ENCODE measurements at regions not wholly inside any gene's neighbourhood (a gene's known extent, or its start where the extent isn't known, plus 50 kb on each side); places are given as distances from the start of the nearest gene placed in this dataset.

DNA sequence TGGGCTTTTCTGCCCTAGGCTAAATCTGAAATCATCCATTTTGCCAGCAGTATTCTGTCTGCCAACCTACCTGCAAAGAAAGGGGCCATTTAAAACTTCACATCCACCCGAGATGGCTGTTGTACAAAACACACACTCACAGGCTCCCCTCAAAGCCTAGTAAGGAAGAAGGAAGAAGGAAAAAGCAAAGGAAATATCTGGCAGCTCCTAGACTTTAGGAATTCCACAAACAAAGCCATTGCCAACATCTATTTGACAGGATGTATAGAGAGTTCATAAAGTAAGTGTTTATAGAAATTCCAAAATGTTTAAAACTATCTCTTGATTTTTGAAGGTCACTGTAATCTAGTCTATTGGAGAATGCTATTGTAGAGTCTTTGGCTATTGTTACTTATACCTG, 91.9 kb upstream of the THBS1 start:
- ATAC-seq (replicated peaks): no peak
- Mint-ChIP-seq H3K36me3 (ENCODE audit: low read depth) (no peaks in the 10 kb centered on the region), H3K9me3 (no peaks in the 10 kb centered on the region), H3K4me3 (no peak overlapping the region), H3K27me3 (peaks cover 10% of the 10 kb centered on the region), H3K4me1 (no peaks in the 10 kb centered on the region), H3K27ac (no peak overlapping the region)

DNA sequence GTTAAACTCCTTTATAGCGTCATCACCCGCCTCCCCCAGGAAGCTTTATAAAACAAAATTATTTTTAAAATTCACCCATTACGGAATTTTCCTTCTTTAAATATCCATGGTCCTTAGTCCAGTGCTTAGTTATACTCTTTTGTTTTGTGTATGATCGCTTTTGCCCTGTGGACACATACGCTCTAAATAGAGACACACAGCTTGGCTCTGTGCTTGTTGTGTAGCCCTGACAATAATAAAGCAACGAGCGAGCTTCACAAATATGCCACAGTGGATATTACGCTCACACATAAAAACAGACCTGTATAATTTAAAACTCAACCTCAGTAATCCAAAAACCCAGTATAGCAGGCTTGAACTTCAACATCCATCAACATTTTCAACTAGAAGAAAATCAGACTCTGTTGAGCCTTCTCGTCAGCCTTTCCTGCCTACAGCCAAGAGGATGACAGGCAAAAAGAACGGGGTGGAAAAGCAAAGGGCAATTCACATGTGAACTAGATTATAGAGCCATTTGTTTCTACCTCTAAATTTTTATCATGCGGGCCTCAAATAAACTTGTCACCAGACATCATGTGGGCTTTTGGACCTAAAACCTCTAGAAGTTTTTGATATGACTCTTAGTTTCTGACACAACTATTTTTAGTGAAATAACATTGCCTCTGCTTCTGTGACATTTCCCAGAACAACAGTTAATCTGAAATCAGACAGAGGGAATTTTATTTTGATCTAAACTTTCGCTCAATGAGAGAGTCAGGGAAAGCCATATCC, 89.6 kb upstream of the THBS1 start:
- Mint-ChIP-seq H3K27me3 (peaks cover 21% of the 10 kb centered on the region), H3K27ac (no peak overlapping the region), H3K4me1 (no peaks in the 10 kb centered on the region), H3K36me3 (ENCODE audit: low read depth) (no peaks in the 10 kb centered on the region), H3K9me3 (no peaks in the 10 kb centered on the region), H3K4me3 (no peak overlapping the region)
- ATAC-seq (replicated peaks): no peak

DNA sequence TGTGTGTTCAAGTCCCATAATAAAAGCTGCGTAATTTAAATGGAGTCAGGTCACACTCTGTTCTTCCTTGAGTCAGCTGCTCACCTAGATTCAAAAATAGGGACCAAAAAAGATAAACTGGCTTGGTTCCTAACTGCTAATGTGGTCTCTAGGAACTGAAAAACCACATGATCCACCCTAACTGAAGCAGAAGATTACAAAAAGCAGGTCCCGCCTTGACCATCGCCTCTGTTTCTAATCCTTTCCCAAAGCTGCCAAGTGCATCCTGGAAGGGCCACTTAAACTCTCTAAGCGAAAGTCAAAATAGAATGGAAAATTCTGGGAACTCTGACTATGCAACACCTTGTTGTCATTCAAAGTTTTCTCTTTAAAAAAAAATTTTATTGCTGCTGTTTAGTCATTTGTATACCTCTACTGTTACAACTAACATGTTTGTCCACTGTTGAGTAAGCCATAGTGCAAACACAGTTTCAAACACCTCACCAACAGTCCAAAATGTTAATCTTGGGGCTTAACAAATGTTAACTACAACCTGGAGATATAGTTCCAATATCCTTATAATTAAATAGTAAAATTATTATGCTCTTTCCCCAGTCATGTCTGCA, 88.9 kb upstream of the THBS1 start:
- no peaks in the 10 kb centered on the region for H3K36me3 Mint-ChIP-seq (ENCODE audit: low read depth)
- ATAC-seq (replicated peaks): no peak
- no peak overlapping the region for H3K4me3 Mint-ChIP-seq
- no peak overlapping the region for H3K27ac Mint-ChIP-seq
- no peaks in the 10 kb centered on the region for H3K4me1 Mint-ChIP-seq
- peaks cover 24% of the 10 kb centered on the region for H3K27me3 Mint-ChIP-seq
- no peaks in the 10 kb centered on the region for H3K9me3 Mint-ChIP-seq

DNA sequence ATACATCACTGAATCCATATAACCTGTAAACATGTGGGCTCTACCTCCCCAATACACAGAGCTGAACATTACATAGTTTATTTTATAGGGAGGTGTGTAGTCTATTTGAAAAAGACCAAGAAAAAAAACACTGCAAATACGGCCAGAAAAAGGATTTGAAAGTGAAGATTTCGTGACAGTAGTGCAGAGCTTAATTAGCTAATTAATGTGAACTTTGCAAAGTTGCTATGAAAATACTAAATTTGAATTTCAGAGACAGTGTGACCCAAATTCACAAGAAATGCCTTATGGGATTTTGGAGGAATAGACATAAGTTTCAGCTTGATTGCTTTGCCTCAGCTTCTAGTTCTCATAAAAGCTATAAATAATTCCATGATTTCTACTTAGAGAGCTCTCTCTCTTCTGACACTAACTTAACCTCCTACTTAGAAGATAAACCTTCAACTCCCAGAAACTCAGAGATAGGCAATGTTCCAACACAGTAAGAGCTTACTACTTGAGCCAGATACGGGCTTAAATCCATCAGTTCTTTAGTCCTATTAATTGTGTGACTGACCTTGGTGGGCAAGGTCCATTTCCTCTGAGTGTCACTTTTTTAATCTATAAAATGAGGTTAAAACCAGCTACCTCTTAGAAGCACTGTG, 87.3 kb upstream of the THBS1 start:
- H3K9me3 Mint-ChIP-seq: no peaks in the 10 kb centered on the region
- peaks cover 24% of the 10 kb centered on the region for H3K27me3 Mint-ChIP-seq
- ATAC-seq (replicated peaks): no peak
- H3K27ac Mint-ChIP-seq: no peak overlapping the region
- H3K4me3 Mint-ChIP-seq: no peak overlapping the region
- H3K36me3 Mint-ChIP-seq (ENCODE audit: low read depth): no peaks in the 10 kb centered on the region
- no peaks in the 10 kb centered on the region for H3K4me1 Mint-ChIP-seq

DNA sequence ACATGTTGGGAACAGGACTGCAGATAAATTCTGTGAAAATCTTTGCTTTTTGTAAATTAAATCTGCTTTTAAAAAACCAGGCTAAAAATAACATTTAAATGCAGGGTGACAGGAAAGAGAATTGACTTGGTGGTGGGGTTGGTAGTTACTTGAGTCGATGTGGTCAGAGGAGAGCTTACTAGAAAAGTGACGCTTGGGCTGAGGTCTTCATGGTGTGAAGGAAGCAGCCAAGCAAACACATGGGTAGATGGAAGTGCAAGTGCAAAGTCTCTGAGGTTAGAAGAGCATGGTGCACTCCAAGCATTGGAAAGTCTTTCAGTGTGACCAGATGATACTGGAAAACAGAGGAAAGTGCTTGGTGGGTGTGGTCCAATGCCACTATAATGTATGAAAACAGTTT, 86.4 kb upstream of the THBS1 start:
- no peak overlapping the region for H3K27ac Mint-ChIP-seq
- ATAC-seq (replicated peaks): no peak
- H3K4me1 Mint-ChIP-seq: no peaks in the 10 kb centered on the region
- H3K36me3 Mint-ChIP-seq (ENCODE audit: low read depth): no peaks in the 10 kb centered on the region
- H3K4me3 Mint-ChIP-seq: no peak overlapping the region
- H3K9me3 Mint-ChIP-seq: no peaks in the 10 kb centered on the region
- peaks cover 19% of the 10 kb centered on the region for H3K27me3 Mint-ChIP-seq

DNA sequence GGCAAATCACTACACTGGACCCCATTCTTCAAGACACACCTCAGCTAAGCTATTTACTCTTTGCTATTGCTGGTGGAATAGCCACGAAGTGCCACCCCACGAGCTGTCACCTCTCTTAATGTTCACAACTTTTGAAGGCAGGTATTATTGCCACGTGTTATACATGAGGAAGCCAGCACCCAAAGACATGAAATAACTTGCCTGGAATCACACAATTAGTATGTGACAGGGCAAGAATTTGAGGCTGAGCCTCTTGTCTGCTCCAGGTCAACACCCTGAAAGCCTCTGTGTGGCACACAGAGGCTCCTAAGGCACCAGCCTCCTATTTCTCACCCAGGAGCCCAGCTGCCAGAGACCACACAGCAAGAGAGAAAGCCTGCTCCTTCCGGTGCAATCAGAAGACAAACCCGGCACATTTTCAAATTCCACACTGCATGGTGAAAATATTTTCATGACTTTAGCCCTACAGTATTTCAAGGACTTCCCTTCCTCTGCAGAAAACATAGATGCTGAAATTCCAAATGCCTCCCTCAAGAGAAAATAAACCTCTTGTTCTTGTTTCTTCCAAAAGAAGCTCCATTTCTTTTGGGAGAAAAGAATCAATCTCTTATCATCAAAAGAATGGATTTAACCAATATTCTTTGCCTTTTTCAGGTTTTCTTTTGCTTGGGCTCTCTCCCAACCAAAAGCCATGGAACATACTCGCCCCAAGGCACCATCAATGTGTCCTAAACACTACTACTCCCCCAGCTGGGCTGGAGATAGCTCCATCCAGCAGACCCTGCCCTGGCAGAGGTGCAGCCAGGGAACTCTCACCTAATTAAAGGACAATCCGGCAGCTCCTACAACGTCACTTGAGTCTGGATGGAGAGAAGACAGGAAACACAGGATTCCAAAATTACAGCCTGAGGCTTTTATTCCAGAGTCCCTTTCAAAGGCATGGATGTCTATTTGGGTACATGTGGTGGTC, 84.7 kb upstream of the THBS1 start:
- no peaks in the 10 kb centered on the region for H3K4me1 Mint-ChIP-seq
- H3K4me3 Mint-ChIP-seq: no peak overlapping the region
- no peaks in the 10 kb centered on the region for H3K36me3 Mint-ChIP-seq (ENCODE audit: low read depth)
- ATAC-seq (replicated peaks): no peak
- H3K27ac Mint-ChIP-seq: no peak overlapping the region
- no peaks in the 10 kb centered on the region for H3K9me3 Mint-ChIP-seq
- H3K27me3 Mint-ChIP-seq: peaks cover 19% of the 10 kb centered on the region

DNA sequence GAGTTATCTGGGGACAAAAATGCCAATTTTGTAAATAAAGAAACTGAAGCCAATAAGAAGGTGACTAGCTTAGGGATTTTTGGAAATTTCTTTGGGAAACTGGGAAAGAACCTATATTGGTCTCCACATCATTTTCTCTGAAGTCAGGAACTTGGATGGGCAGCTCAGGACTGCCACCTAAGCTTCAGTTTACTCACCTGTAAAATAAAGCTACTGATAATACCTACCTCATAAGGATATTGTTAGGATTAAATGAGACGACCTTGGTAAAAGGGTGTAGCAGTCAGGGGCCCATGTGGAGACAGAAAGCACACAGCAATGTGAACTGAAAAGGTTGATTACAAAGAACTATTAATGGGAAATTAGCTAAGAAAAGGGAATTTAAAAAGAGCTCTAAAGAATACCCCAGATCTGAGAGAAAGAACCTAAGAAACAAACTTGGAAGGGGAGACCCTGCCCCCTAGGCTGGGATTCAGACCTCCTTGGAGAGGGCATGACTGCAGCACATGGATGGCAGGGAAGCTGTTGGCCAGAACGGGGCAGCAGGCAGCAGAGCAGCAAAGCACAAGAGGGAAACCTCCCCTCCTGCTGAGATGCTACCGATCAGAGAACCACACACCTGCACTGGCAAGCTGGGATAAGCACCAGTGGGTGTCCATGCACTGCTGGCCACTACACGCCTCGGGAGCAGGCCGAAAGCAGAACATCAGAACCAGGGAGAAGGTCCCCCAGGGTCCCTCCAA, 83.7 kb upstream of the THBS1 start:
- Mint-ChIP-seq H3K4me3 (no peak overlapping the region), H3K27ac (no peak overlapping the region), H3K27me3 (peaks cover 19% of the 10 kb centered on the region), H3K36me3 (ENCODE audit: low read depth) (no peaks in the 10 kb centered on the region), H3K4me1 (no peaks in the 10 kb centered on the region), H3K9me3 (no peaks in the 10 kb centered on the region)
- no peak for ATAC-seq (replicated peaks)

DNA sequence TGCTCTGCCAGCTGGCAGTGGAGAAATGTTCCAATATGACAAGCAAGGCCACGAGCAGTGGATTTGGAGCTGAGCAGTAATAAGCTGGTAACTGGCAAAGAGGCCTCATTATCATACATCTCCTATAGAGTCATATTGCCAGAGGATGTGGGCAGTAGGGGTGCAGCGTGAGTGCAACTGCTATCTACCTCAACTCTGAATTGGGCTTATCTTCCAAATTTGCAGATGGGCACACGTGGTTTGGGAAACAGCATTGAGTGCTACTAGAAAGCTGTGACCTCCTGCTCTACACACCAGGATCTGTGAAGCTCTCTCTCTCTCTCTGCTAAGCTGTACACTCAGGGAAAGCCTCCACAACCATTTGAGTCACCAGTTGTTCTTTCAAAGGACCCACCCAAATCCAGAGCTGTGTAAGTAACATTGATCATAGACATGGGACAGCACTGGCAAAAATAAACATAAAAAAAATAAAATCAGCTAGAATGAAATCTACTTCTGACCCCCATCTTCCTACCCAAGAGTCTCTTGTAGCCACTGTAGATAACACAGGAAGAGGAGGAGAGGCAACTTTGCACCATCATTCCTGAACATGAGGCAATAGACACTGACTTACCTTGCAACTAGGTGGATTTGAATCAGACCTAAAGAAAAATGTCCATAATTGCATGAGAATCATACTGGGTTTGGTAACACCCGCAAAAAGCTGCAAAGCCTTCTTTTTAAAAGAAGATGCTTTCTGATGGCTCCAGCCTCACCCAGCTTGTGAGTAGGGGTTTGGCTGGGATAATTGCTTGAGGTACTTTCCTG, 82.9 kb upstream of the THBS1 start:
- Mint-ChIP-seq H3K4me1 (no peaks in the 10 kb centered on the region), H3K27ac (no peak overlapping the region), H3K4me3 (no peak overlapping the region), H3K9me3 (no peaks in the 10 kb centered on the region), H3K36me3 (ENCODE audit: low read depth) (no peaks in the 10 kb centered on the region), H3K27me3 (peaks cover 14% of the 10 kb centered on the region)
- ATAC-seq (replicated peaks): peak; percentile 31

DNA sequence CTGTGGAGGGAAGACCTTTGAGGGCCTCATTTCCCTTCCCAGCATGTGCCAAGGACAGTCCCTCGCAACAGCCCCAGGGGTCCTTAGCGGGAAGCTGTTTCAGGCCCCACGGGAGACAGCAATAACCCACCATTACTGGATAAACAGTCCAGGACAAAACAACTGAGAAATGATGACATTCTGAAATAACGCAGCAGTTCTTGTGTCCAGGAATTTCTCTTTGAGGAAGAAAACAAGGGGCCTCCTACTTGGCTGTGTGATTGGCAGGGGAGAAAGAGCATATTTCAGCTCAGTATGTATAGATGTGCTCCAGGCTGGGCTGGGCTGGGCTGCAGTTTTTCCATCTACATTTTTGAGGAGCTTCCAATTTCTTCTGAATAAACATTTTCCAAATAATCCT, 82.2 kb upstream of the THBS1 start:
- no peaks in the 10 kb centered on the region for H3K4me1 Mint-ChIP-seq
- H3K36me3 Mint-ChIP-seq (ENCODE audit: low read depth): no peaks in the 10 kb centered on the region
- ATAC-seq (replicated peaks): no peak
- H3K4me3 Mint-ChIP-seq: no peak overlapping the region
- no peaks in the 10 kb centered on the region for H3K9me3 Mint-ChIP-seq
- peaks cover 14% of the 10 kb centered on the region for H3K27me3 Mint-ChIP-seq
- no peak overlapping the region for H3K27ac Mint-ChIP-seq

DNA sequence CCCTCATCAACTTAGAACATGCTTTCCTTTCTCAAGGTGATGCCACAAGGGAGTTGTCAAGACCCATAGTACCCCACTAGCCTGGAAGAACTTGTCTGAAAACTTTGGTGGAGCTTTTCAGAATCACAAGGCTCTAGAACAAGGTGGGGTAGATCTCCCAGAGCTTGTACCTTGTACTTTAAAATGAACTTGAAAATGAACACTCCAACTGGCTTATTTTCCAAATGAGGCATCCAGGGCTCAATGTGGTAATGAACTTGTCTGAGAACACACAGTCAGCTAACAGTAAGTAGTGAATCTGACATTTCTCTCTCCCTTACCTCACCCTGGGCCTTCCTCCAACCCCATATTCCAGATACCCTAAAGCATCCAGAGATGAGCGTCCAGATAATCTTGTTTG, 81.8 kb upstream of the THBS1 start:
- Mint-ChIP-seq H3K9me3 (no peaks in the 10 kb centered on the region), H3K27me3 (peaks cover 14% of the 10 kb centered on the region), H3K36me3 (ENCODE audit: low read depth) (no peaks in the 10 kb centered on the region), H3K27ac (no peak overlapping the region), H3K4me1 (no peaks in the 10 kb centered on the region), H3K4me3 (no peak overlapping the region)
- no peak for ATAC-seq (replicated peaks)

DNA sequence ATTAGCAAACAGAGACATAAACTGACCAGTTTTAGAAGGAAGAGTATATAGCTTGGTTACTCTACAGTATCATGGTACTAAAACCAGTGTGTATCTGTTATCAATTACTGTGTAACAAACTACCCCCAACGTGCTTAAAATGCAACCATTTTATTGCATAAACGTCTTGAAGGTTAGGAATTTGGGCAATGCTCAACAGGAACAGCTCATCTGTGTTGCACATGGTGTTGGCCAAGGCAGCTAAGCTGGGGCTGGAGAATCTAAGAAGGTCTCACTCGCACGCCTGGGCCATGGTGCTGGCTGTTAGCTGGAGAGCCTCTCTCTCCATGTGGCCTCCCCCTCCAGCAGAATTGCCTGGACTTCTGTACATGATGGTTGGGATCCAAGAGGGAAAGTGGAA, 81.2 kb upstream of the THBS1 start:
- no peaks in the 10 kb centered on the region for H3K4me1 Mint-ChIP-seq
- H3K4me3 Mint-ChIP-seq: no peak overlapping the region
- no peak overlapping the region for H3K27ac Mint-ChIP-seq
- ATAC-seq (replicated peaks): no peak
- H3K9me3 Mint-ChIP-seq: no peaks in the 10 kb centered on the region
- peaks cover 10% of the 10 kb centered on the region for H3K27me3 Mint-ChIP-seq
- no peaks in the 10 kb centered on the region for H3K36me3 Mint-ChIP-seq (ENCODE audit: low read depth)

DNA sequence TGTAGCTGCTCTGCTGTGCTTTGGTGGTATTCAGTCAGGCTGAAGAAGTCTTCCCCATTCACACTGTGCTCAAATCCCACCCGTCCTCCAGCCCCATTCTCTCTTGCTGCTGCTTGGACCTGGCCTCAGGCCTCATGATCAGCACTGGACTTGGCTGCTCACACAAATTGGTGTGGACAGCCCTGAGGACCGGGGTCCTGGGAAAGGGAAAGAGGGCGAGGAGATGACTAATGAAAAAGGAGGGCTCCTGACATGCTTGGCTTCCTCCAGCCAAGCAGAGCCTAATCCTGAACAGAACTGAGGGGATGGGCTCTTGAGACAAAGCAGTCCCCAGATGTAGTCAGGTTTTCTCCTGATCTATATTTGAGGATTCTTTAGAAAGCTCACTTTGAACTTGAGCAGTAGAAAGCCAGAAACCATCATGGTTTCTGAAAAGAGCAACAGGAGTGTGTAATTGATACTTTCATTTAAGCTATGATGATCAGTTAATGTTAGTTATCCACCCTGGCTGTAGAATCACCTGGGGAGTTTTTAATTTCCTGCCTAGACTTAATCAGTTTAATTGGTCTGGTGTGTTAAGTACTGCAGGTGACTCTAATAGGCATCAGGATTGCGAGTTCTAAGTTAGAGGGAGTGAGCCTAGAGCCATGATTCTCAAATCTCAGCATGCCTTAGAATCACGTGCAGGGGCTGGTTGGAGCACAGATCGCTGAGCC, 79.4 kb upstream of the THBS1 start:
- peaks cover 4% of the 10 kb centered on the region for H3K27me3 Mint-ChIP-seq
- no peak overlapping the region for H3K27ac Mint-ChIP-seq
- ATAC-seq (replicated peaks): no peak
- no peaks in the 10 kb centered on the region for H3K4me1 Mint-ChIP-seq
- no peaks in the 10 kb centered on the region for H3K36me3 Mint-ChIP-seq (ENCODE audit: low read depth)
- H3K9me3 Mint-ChIP-seq: no peaks in the 10 kb centered on the region
- no peak overlapping the region for H3K4me3 Mint-ChIP-seq

DNA sequence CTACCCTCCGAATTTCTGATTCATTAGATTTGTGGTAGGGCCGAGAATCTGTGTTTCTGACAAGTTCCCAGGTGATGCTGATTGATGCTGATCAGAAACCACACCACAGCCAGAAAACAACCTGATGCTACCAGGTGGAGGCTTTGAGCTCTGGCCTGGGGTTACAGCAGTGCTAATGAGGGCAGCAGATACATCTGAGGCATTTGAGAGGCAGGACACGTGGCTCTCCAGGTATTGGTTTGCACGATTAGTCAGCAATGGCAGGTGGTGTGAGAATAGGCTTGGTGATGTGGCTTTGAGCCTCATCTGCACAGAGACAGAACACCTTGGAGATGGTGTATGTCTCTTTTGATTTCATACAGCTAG, 78.8 kb upstream of the THBS1 start:
- peak; percentile 57 for ATAC-seq (replicated peaks)
- Mint-ChIP-seq H3K36me3 (ENCODE audit: low read depth) (no peaks in the 10 kb centered on the region), H3K27me3 (peaks cover 3% of the 10 kb centered on the region), H3K4me3 (no peak overlapping the region), H3K27ac (no peak overlapping the region), H3K4me1 (no peaks in the 10 kb centered on the region), H3K9me3 (no peaks in the 10 kb centered on the region)
